ENCODE measurements at regions not wholly inside any gene's neighbourhood (a gene's known extent, or its start where the extent isn't known, plus 50 kb on each side); places are given as distances from the start of the nearest gene placed in this dataset.

DNA sequence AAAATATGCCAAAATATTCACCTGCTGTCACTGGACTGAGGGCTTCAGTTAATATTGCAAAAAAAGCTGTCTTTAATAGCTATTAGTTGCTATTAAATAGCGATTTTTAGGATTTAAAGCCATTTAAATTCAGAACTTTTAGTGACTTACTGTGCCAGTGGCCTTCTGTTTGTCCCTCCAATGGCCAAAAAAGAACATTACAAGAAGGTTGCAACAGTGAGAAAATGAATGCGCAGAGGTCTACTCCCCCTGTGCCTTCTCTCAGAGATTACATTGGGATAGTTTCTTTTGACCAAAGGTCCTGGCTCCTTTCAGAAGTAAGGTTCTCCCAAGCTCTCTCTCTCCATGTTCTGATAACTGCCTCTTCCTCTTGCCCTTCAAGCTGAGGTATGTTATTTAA is 930.3 kb upstream of the ARRDC3 start:
- Histone ChIP-seq H2AFZ (ENCODE audit: low read depth, low read length) (no peak overlapping the region), H3K4me3 (replicated peaks in 1 of 3; ENCODE audit: insufficient read depth in 1 of 3, low read depth in 1 of 3, low read length in 3 of 3) (no peak overlapping the region), H3K27me3 (ENCODE audit: control insufficient read depth in 2 of 2, insufficient read depth in 2 of 2, low read length in 2 of 2) (no peaks in the 10 kb centered on the region), H3K27ac (ENCODE audit: insufficient read depth, low read depth, low read length) (no peak overlapping the region), H3K36me3 (ENCODE audit: control insufficient read depth in 2 of 2, extremely low read depth in 1 of 2, insufficient read depth in 2 of 2, low read length in 2 of 2) (no peaks in the 10 kb centered on the region), H3K9me1 (replicated peaks; ENCODE audit: control insufficient read depth, extremely low read depth, insufficient read depth, low read length) (no peaks in the 10 kb centered on the region), H3K9me3 (replicated peaks; ENCODE audit: control insufficient read depth, insufficient read depth, low read length) (no peaks in the 10 kb centered on the region), H3K4me1 (ENCODE audit: control insufficient read depth, extremely low read depth, insufficient read depth, low read length) (no peaks in the 10 kb centered on the region), H3K9ac (replicated peaks; ENCODE audit: extremely low read depth, insufficient read depth, low read length) (no peak overlapping the region), H3K79me2 (ENCODE audit: control insufficient read depth, insufficient read depth, low read length) (no peaks in the 10 kb centered on the region), H3K4me2 (ENCODE audit: insufficient read depth, low read length) (no peak overlapping the region), H4K20me1 (replicated peaks; ENCODE audit: control insufficient read depth, extremely low read depth, insufficient read depth, low read length) (no peaks in the 10 kb centered on the region)
- dilution Hi-C loops (cut with MboI; ENCODE audit: extremely low pct_ligation_motif_present, low sequenced_read_pairs): no loop called here
- intact Hi-C loops (cut with micrococcal nuclease): no loop called here
- CTCF ChIA-PET: interaction anchor here (2.1 kb wide), 1 partner anchor 1488 kb away, joined by 10 read pairs; no protein-coding TSS in a partner anchor
- FAIRE-seq (no peak), DNase-seq (ENCODE audit: low read depth, low spot score) (no peak)
- POLR2A ChIA-PET: no interaction called here
- no peak for TF ChIP-seq GATA2 (IDR thresholded peaks at IDR 0.05; ENCODE audit: insufficient read depth, insufficient read length, low read depth, low read length)
- no peak for TF ChIP-seq POLR2A (IDR thresholded peaks at IDR 0.05; ENCODE audit: low read depth, low read length)
- no TSS peak for BruUV-seq (replicated peaks)

DNA sequence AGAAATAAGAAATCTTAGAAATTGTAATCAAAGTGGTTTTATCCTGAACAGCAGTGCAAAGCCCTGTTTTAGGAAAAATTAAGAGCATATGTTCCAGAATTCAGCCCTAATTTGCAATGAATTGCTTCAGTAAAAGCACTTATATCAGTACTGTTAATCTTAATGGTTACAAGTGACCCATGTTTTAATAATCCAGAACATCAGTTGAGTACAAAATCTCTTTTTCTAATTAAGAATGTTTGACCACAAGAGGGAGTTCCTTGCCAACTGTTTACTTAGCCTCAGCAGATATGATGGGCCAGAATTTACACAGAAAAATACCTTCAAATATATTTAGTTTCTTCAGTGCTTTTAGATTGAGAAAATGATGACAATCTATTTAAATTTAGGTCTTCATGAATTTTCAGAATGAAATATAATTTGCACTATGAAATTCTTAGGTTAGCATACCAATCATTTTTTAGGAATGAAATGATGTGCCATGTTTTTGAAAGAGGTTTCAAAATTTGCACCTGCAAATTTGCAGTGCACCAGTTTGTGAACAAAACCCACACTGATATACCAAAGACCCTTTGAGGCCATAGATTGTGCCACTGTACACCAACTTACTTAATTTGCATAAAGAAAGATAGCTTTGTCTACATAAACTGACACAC is 926.3 kb upstream of the ARRDC3 start:
- H2AFZ ChIP-seq (ENCODE audit: low read depth, low read length): no peak overlapping the region
- intact Hi-C loops (cut with micrococcal nuclease): loop anchor here (2.0 to 10.0 kb wide), 5 partner anchors 765 to 1605 kb away; partner anchors contain the start of genes NR2F1 and NR2F1-AS1

More for the DNA sequence above, 926.3 kb upstream of the ARRDC3 start:
- Histone ChIP-seq H3K9me3 (replicated peaks; ENCODE audit: control insufficient read depth, insufficient read depth, low read length) (no peaks in the 10 kb centered on the region), H3K4me1 (ENCODE audit: control insufficient read depth, extremely low read depth, insufficient read depth, low read length) (no peaks in the 10 kb centered on the region), H3K27me3 (ENCODE audit: control insufficient read depth in 2 of 2, insufficient read depth in 2 of 2, low read length in 2 of 2) (no peaks in the 10 kb centered on the region), H3K9me1 (replicated peaks; ENCODE audit: control insufficient read depth, extremely low read depth, insufficient read depth, low read length) (no peaks in the 10 kb centered on the region), H3K9ac (replicated peaks; ENCODE audit: extremely low read depth, insufficient read depth, low read length) (no peak overlapping the region), H4K20me1 (replicated peaks; ENCODE audit: control insufficient read depth, extremely low read depth, insufficient read depth, low read length) (no peaks in the 10 kb centered on the region), H3K36me3 (ENCODE audit: control insufficient read depth in 2 of 2, extremely low read depth in 1 of 2, insufficient read depth in 2 of 2, low read length in 2 of 2) (no peaks in the 10 kb centered on the region), H3K4me2 (ENCODE audit: insufficient read depth, low read length) (no peak overlapping the region), H3K27ac (ENCODE audit: insufficient read depth, low read depth, low read length) (no peak overlapping the region), H3K79me2 (ENCODE audit: control insufficient read depth, insufficient read depth, low read length) (no peaks in the 10 kb centered on the region), H3K4me3 (replicated peaks in 1 of 3; ENCODE audit: insufficient read depth in 1 of 3, low read depth in 1 of 3, low read length in 3 of 3) (no peak overlapping the region)
- no peak for TF ChIP-seq JUN (IDR thresholded peaks at IDR 0.05; ENCODE audit: borderline replicate concordance, insufficient read depth, insufficient read length, low read depth)
- TF ChIP-seq, protein P1, sequence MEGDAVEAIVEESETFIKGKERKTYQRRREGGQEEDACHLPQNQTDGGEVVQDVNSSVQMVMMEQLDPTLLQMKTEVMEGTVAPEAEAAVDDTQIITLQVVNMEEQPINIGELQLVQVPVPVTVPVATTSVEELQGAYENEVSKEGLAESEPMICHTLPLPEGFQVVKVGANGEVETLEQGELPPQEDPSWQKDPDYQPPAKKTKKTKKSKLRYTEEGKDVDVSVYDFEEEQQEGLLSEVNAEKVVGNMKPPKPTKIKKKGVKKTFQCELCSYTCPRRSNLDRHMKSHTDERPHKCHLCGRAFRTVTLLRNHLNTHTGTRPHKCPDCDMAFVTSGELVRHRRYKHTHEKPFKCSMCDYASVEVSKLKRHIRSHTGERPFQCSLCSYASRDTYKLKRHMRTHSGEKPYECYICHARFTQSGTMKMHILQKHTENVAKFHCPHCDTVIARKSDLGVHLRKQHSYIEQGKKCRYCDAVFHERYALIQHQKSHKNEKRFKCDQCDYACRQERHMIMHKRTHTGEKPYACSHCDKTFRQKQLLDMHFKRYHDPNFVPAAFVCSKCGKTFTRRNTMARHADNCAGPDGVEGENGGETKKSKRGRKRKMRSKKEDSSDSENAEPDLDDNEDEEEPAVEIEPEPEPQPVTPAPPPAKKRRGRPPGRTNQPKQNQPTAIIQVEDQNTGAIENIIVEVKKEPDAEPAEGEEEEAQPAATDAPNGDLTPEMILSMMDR (IDR thresholded peaks at IDR 0.05; ENCODE audit: extremely low read depth in 1 of 2, insufficient read depth in 1 of 2, low read depth in 1 of 2, low read length in 2 of 2): peak in 1 of 2 donors; percentile 24
- FAIRE-seq (no peak), DNase-seq (ENCODE audit: low read depth, low spot score) (peak; percentile 31)
- dilution Hi-C loops (cut with MboI; ENCODE audit: extremely low pct_ligation_motif_present, low sequenced_read_pairs): no loop called here
- no TSS peak for BruUV-seq (replicated peaks)
- CTCF ChIA-PET: no interaction called here
- POLR2A ChIA-PET: no interaction called here

All from endothelial cell of umbilical vein (primary cell).